22Rv1 (cell line): ENCODE measurements at regions not wholly inside any gene's neighbourhood (a gene's known extent, or its start where the extent isn't known, plus 50 kb on each side); places are given as distances from the start of the nearest gene placed in this dataset.

Experiments
- CTCF ChIP-seq: fragments of 450-650 bp; IDR thresholded peaks from 2 replicates; pipeline ENCODE4 v1.5.1; 2017; ENCODE audit warnings: mild to moderate bottlenecking
- ZFX ChIP-seq: fragments of 450-650 bp; IDR thresholded peaks from 2 replicates; pipeline ENCODE4 v1.6.1; 2017; ENCODE audit warnings: antibody characterized with exemption, borderline replicate concordance

DNA sequence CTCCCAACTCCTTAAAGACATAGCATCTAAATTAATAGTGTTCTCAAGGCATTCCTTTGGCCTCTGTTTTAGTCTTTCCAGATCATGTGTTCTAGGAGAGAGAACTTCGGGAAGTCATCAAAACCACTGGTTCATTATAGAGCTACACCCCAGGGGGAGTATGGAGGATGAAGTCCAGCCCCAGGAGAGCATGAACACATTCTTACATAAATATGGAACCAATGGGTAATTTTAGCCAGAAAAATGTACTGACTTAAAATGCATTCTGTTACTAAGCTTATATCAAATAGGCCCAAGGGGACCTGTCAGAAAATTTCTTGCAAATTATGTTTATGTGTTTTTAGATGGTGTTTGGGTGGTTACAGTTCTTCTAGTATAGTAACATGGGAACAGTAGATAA lies 165.2 kb downstream of the NTMT2 start:
- TF ChIP-seq CTCF (no peak), ZFX (no peak)
